DMS53 treated with DMSO at 0.1 percent for 48 hours (cell line): ENCODE measurements at regions not wholly inside any gene's neighbourhood (a gene's known extent, or its start where the extent isn't known, plus 50 kb on each side); places are given as distances from the start of the nearest gene placed in this dataset.

ENCODE experiments used
- DNase-seq: peaks from one replicate; lab custom pipeline; 2025; ENCODE audit not compliant: unreplicated experiment; lab: John Stamatoyannopoulos, UW

DNA sequence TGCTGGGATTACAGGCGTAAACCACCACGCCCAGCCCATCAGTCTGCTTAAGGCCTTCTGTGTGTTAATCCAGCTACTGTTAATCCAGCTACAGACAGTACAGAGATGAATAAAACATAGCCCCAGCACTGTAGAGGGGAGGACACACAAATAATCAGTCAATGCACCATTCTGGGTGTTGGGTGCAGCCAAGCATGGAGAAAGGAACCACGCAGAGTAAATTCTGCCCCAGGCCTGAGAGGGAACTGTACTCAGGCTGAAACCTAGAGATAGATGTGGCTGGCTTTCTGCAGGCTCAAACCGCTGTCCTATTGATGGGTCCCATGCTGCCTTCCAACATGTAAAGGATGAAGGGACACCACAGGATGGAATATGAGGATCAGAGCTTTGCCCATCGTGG, 136.8 kb upstream of the IGSF21 start:
- no peak for DNase-seq

DNA sequence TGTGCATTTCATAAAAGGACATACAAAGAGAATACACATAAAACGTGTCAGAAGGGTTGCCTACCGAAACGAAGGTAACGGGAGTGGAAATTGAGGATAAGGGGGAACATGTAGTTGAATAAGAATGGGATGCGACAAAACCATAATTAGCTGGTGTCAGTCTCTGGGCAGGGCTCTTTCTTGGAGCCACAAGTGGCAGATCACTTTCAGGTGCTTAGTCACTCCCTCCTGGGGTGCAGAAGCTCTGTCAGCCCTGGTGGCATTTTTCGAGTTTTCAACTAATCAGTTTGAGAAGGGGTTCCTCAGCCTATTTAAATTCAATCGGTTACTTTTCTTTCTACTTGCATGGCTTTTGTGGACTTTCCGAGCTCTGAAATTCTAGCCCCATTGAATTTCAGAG, 133.9 kb upstream of the IGSF21 start:
- no peak for DNase-seq

GRCh38 chr1:17976854-17977253, 130.7 kb upstream of the IGSF21 start:
- no peak for DNase-seq

DNA sequence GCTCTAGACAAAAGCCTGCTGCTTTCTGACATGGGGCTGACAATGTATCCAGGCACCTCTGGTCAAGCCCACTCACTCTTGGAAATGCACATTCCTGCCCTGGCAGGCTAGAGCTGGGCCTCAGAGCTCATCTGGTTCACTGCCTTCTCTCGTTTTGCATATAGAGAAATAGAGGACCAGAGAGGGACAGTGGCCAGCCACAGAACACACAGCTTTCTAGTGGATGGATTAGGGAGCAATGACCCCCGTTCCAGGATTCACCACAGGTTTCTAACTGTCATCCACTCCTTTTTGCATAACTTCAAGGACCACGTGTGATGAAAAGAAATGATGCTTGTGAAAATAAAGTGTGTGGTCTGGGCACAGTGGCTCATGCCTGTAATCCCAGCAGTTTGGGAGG, 129.6 kb upstream of the IGSF21 start:
- no peak for DNase-seq

DNA sequence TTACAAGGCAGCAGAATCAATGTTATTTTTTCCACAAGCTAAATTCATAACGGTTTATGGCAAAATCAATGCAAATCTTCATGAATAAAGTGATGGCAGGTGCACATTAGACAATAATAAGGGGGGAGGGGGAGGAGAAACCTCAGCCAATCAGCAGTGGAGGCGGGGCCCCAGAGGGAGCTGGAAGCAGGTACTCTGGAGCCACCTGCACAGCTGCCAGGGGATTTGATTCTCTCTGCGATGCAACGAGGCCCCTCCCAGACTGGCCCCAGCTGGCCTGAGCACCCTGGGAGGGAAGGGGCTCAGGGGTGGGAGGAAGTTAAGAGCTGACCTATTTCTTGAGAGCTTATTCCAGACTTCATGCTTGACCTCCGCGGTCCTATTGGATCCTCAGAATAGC, 127.8 kb upstream of the IGSF21 start:
- no peak for DNase-seq

DNA sequence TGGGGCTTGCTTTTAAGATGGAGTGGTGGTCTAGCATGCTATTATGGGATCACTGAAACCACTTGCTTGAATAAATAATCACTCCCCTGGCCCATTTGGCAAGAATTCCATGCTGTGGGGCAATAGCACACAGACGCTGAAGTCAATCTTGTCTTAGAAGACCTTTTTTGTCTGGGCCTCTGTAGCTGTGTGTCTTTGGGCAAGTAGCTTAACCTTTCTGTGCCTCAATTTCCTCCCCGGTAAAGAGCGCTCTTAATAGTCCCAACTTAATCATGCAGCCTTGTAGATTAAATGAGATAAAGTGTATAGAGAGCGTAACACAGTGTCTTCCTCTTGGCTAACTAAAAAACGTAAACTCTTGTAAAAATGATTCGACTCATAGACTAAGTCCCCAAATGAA, 125.4 kb upstream of the IGSF21 start:
- DNase-seq, result no peak

DNA sequence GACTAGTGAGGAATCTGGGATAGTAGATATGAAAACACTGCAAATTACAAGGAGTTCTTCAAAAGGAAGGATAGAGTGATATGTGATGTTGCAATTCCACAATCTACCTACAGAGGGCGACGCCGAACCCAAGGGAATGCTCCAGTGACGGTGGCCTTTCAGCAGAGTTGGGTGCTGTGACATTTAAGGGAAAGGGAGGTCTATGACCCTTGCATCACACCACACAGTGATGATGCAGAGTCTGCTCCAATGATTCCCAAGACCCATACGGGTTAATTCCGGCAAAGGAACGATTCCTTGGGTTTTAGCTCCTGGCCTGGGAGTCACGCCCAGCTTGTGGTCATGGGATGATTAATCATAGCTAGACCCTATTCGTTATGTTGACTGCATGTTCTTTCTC, 123.0 kb upstream of the IGSF21 start:
- no peak for DNase-seq

DNA sequence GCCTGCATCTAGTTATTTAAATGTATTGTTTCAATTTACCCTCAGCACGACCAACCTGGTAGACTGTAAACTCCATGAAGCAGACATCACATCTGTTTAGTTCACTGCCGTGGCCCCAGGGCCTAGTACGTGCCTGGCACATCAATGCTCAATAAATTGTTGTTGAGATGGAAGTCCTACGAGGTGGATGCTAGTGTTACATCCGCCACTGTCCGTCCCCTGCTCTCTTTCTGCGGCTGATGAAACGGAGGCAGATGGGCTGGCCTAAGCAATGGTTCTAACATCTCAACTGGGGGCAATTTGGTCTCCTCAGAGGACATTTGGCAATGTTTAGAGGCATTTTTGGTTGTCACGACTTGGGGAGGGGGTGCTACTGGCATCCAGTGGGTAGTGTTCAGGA, 121.4 kb upstream of the IGSF21 start:
- no peak for DNase-seq

GRCh38 chr1:17990401-17990800, 117.2 kb upstream of the IGSF21 start:
- DNase-seq, result no peak

GRCh38 chr1:17991996-17992395, 115.6 kb upstream of the IGSF21 start:
- no peak for DNase-seq

GRCh38 chr1:17992800-17993199, 114.8 kb upstream of the IGSF21 start:
- DNase-seq, result no peak

- no peak for DNase-seq
Measured at GRCh38 chr1:17994046-17994445, 113.6 kb upstream of the IGSF21 start.

GRCh38 chr1:17995480-17995879, 112.1 kb upstream of the IGSF21 start:
- no peak for DNase-seq

- no peak for DNase-seq
Measured at GRCh38 chr1:17998889-17999288, 108.7 kb upstream of the IGSF21 start.

GRCh38 chr1:17999884-18000283, 107.7 kb upstream of the IGSF21 start:
- DNase-seq, result no peak

DNA sequence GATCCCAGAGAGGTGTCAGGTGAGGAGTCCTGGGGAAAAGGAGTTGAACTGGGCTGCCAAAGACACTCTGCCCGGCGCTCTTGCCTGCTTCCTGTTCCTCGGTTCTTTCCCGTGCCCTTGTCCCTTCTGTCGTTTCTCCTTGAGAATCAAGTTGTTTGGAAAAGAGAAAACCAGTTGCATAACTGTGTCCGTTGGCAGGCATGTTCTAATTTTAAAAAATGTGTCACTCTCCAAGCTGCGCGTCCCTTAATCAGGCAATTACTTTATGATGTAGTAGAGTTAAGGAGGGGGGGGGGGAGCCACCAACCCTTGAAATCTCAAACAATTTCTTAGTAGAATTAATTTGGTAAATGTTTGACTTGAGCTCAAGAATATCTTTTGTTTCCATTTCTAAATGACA, 105.9 kb upstream of the IGSF21 start:
- no peak for DNase-seq

- no peak for DNase-seq
Measured at GRCh38 chr1:18004278-18004677, 103.3 kb upstream of the IGSF21 start.

- no peak for DNase-seq
Measured at GRCh38 chr1:18005238-18005637, 102.4 kb upstream of the IGSF21 start.

- no peak for DNase-seq
Measured at GRCh38 chr1:18007391-18008041, 100.1 kb upstream of the IGSF21 start.

- DNase-seq, result no peak
Measured at GRCh38 chr1:18008081-18008480, 99.5 kb upstream of the IGSF21 start.

GRCh38 chr1:18009055-18009454, 98.5 kb upstream of the IGSF21 start:
- no peak for DNase-seq

GRCh38 chr1:18009478-18009961, 98.1 kb upstream of the IGSF21 start:
- no peak for DNase-seq

DNA sequence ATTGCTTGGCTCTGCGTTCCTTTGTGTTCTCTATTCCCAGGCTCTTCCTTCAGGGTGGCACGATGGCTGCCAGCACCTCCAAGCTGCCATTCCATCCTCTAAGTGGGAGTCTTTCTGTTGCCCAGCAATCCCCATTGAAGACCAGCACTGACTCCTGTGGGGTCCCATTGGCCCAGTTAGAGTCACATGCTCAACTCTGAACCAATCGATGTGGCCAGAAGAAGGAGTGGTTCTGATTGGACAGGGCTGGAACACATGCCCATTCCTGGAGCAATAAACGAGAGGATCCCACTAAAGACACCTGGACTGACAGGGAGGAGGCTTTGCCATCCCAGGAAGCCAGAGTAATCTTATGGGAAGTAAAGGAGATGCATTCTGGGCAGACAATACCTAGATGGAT, 97.2 kb upstream of the IGSF21 start:
- no peak for DNase-seq
